ENCODE measurements at regions not wholly inside any gene's neighbourhood (a gene's known extent, or its start where the extent isn't known, plus 50 kb on each side); places are given as distances from the start of the nearest gene placed in this dataset.

GRCh38 chr12:69097619-69098368 lies 141.6 kb upstream of the CPSF6 start:
- FAIRE-seq = no peak

DNA sequence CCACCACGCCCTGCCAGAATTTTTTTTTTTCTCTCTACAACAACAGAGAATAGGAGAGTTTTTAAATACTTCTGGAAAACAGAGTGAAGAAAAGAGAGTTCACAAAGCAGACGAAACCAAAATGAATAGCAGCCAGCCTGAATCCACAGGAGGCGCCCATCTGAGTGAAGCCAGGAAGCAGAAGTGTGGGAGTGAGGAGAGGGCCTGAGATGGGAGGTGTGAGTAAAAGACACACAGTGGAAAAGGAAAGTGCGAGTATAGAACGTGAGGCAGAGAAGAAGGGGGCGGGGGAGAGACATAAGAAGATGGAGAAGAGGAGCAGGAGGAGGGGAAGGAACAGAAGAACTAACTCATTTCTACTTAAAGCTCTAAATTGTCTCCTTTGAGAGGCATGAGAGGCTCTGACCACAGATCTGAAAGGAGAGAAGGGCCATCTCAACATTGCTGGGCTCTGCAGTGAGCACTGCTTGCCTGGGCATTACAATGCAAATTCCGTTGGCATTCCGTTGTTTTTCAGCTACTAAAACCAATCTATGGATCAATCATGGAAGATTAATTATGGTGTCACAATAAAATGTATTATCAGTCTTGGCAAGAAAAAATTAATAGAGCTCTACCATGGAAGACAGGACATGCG lies 140.1 kb upstream of the CPSF6 start:
- no peak for FAIRE-seq

DNA sequence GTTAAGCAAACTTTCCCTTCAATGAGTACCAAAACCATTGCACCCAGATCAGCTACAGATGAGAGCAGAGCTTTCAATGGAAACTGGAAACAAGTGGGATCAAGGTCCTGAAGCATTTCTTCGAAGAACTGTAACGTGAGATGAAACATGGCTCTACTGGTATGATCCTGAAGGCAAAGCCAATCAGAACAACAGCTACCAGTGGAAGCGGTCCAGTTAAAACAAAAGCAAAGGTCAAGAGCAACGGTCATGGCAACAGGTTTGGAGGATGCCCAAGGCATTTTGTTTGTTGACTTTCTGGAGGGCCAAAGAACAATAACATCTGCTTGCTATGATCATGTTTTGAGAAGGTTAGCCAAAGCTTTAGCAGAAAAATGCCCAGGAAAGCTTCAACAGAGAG lies 137.9 kb upstream of the CPSF6 start:
- FAIRE-seq = no peak

DNA sequence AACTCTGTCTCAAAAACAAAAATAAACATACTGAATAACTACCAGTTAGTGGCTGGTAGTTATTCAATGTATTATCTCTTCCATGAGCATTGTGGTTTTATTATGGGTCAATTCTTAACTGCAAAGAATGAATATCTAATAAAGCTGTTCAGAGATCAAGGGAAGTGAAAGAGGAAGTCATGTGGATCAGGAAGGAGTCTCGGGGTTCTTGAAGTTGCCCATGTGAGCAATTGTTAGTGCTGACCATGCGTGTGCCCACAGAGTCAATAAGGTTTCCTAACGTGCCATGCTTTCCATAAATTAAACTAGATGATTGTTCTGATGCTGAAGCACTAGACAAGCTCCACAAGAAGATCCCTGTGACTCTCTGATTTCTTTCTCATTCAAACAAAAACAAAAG lies 136.5 kb upstream of the CPSF6 start:
- no peak for FAIRE-seq

DNA sequence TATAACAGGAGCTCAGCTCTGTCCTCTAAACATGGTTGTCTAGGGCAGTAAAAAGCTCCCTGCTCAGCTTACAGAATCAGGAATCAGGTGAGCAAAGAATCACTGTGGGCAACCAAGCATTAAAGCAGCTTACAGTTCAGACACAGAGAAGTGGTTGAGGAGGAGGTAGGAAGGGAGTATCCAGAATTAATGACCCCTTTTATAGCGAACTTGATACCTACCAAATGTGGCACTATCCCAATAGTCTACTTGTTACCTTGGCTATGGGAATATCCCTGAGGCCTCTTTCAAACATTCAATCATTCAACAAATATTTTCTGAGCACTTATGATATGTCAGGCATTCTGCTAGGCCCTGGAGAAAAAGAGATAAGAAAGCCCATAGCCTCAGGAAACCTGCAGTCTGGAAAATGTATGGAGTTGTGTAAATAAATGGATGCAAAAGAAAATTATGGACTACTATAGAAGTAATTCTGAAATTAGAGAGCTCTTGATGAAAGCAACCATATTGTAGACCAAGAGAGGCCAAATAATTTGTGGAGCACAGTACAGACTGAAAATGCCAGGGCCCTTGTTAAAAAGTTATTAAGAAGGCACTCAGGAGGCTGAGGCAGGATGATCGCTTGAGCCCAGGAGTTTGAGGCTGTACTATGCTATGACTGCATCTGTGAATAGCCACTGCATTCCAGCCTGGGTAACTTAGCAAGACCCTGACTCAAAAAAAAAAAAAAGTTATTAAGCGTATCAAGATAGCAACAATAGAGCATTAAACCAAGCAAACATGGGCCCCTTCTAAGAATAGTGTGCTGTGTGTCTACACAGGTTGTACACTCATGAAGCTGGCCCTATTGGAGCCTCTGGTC lies 134.0 kb upstream of the CPSF6 start:
- no peak for FAIRE-seq

DNA sequence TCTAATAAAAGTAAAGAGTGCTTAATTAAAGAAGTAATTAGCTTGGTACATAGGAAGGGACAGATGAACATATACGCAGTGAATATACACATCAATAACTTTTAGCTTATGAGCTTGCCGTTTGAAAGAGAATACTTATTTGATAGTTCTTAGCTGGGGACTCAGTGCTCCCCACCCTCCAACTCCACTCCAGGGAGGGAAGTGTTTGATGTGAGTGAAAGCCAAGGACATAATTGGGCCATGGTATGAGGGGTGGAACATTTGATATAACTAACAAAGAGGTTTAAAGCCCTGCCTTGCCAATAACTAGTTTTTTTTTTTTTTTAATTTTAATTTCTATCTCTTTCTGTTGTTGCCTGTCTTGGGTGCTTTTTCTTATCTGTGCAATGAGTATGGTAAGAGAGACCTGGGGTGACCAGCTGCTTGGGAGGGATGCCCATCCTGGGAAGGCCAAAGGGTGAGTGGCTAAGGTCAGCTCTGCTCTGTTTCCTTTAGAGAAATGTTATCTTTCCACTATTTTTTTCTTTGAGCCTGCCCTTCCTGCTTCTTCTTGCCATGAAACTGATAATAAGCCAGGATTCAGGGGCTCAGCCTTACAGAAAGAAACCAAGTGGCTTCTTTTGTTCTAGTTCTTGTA lies 132.8 kb upstream of the CPSF6 start:
- no peak for FAIRE-seq

DNA sequence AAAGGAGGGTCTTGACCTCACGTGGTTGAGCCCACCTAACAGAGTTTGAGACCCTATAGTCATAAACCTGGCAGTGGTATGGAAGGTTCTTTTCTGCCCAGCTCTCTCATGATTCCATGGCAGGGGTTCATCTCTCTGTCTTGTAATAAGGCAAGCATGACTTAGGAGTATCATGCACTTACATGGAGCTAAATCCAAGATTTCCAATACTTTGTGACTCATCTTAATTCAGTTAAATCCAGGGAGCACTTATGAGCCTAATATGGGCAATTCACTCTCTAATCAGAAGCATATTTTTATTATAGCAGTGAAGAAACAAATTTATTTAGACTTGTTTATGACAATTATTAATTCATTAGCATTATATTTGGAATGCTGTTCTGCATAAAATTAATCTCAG lies 131.8 kb upstream of the CPSF6 start:
- no peak for FAIRE-seq

GRCh38 chr12:69108037-69108436 lies 131.3 kb upstream of the CPSF6 start:
- no peak for FAIRE-seq

GRCh38 chr12:69112616-69113015 lies 126.8 kb upstream of the CPSF6 start:
- no peak for FAIRE-seq

- FAIRE-seq = no peak
These were observed 124.3 kb upstream of the CPSF6 start for GRCh38 chr12:69115099-69115498.

- no peak for FAIRE-seq
These were observed 123.4 kb upstream of the CPSF6 start for GRCh38 chr12:69115951-69116350.

GRCh38 chr12:69117566-69118266 lies 121.7 kb upstream of the CPSF6 start:
- no peak for FAIRE-seq

DNA sequence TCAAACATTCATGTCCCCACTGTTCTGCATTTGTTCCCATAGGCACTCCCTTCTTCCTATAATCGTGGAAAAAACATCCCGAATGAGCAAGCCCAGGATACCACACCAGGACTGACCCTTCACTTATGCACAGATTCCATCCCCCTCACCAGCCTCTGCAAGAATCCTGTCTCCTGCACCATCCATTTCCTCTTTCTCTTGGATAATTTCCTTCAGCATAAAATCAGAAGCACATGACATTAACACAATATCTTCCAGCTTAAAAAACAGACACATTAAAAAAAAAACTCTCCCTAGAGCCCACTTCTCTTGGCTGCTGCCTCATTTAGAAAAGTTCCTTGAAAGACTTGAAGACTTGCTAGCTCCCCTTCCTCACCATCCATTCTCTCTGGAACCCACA lies 120.9 kb upstream of the CPSF6 start:
- no peak for FAIRE-seq

DNA sequence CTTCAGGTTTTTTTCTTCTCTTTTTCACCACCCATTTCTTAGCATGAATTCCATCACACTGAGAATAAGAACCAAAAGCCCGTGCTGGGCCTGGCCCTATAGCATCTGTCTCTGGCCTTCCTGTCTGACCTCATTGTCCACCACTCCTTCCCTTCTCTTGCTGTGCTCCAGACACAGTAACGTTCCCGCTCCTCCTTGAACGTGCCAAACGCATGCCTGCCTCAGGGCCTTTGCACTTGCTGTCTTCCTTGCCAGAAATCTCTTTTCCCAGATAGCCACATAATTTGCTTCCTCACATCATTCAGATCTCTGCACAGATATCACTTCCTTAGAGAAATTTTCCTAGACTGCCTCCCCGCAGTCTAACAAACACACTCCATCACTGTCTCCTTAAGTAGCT lies 119.6 kb upstream of the CPSF6 start:
- FAIRE-seq = no peak

DNA sequence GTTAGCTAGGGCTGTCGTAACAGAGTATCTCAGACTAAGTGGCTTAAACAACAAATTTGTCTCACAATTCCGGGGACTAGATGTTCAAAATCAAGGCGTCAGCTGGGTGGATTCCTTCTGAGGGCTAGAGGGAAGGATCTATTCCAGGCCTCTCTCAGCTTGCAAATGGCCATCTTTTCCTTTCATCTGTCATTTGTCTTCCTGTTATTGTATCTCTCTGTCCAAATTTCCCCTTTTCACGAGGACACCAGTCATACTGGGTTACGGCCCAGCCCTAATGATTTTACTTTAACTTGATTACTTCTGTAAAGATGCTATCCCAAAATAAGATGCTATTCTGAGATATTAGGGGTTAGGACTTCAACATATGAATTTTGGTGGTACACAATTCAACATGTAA lies 119.0 kb upstream of the CPSF6 start:
- no peak for FAIRE-seq

GRCh38 chr12:69123311-69123710 lies 116.1 kb upstream of the CPSF6 start:
- no peak for FAIRE-seq

GRCh38 chr12:69123919-69124638 lies 115.3 kb upstream of the CPSF6 start:
- no peak for FAIRE-seq

- no peak for FAIRE-seq
These were observed 110.4 kb upstream of the CPSF6 start for GRCh38 chr12:69129017-69129416.

DNA sequence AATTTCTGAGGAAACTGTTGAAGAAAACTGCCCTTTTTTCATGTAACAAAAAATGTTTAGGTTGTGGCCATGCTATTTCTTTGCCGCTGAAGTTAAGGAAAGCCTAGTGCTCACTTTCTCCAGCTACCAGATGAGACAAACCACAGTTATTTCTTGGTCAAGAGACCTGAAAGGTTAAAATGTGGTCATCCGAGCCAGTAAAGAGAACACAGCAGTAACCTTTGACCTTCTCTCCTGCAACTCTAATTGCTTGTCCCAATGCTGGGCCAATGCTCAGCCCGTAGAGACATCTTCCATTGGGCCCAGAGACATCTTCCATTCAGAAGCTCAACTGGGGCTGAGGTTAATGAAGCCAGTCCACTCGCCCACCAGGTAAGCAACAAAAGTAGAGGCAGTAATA lies 109.8 kb upstream of the CPSF6 start:
- no peak for FAIRE-seq

GRCh38 chr12:69130064-69130463 lies 109.3 kb upstream of the CPSF6 start:
- FAIRE-seq = no peak

DNA sequence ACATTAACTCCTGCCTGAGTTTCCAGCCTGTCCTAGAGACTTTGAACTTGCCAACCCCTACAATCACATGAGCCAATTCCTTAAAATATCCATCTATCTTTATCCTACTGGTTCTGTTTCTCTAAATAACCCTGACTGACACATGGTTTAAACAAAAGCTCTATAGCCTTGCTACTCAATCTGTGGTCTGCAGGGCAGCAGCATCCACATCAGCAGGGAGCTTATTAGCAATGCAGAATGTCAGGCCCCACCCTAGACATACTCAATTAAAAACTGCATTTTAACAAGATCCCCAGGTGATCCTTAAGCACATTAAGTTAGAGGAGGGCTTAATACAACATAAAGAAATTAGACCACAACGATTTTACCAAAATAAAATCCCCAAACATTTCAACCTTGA lies 108.3 kb upstream of the CPSF6 start:
- no peak for FAIRE-seq
